AG08396 (cell line): ENCODE measurements at regions not wholly inside any gene's neighbourhood (a gene's known extent, or its start where the extent isn't known, plus 50 kb on each side); places are given as distances from the start of the nearest gene placed in this dataset.
"Not testable (repeated sequence)": the region's sequence is repeated elsewhere in the genome, so short reads cannot be mapped to it uniquely, and the experiment has no call there.

Experiments used
- DNase-seq: peaks from one replicate; pipeline ENCODE4 v3.0.0; 2012; ENCODE audit warnings: low spot score, mixed read lengths

GRCh38 chr4:131644619-131645018 is 1504.5 kb upstream of the PCDH10 start:
- DNase-seq, result peak; percentile 1

GRCh38 chr4:131649227-131649626 is 1499.9 kb upstream of the PCDH10 start:
- no peak for DNase-seq

- DNase-seq, result no peak
Observed at GRCh38 chr4:131650951-131651350, 1498.1 kb upstream of the PCDH10 start.

- not testable (repeated sequence) for DNase-seq
Observed at GRCh38 chr4:131683314-131683713, 1465.8 kb upstream of the PCDH10 start.

GRCh38 chr4:131721883-131722282 is 1427.2 kb upstream of the PCDH10 start:
- DNase-seq, result no peak

- not testable (repeated sequence) for DNase-seq
Observed at GRCh38 chr4:131723069-131723468, 1426.0 kb upstream of the PCDH10 start.

GRCh38 chr4:131724847-131725246 is 1424.2 kb upstream of the PCDH10 start:
- DNase-seq, result not testable (repeated sequence)

GRCh38 chr4:131725521-131725920 is 1423.6 kb upstream of the PCDH10 start:
- DNase-seq, result not testable (repeated sequence)

GRCh38 chr4:131726940-131727339 is 1422.2 kb upstream of the PCDH10 start:
- not testable (repeated sequence) for DNase-seq

- DNase-seq, result not testable (repeated sequence)
Observed at GRCh38 chr4:131727418-131727817, 1421.7 kb upstream of the PCDH10 start.

GRCh38 chr4:131729205-131729604 is 1419.9 kb upstream of the PCDH10 start:
- DNase-seq, result not testable (repeated sequence)

GRCh38 chr4:131729716-131730398 is 1419.2 kb upstream of the PCDH10 start:
- not testable (repeated sequence) for DNase-seq

GRCh38 chr4:131730574-131730973 is 1418.5 kb upstream of the PCDH10 start:
- not testable (repeated sequence) for DNase-seq

- DNase-seq, result not testable (repeated sequence)
Observed at GRCh38 chr4:131732034-131732630, 1417.0 kb upstream of the PCDH10 start.

- not testable (repeated sequence) for DNase-seq
Observed at GRCh38 chr4:131734321-131734720, 1414.8 kb upstream of the PCDH10 start.

GRCh38 chr4:131734851-131735385 is 1414.2 kb upstream of the PCDH10 start:
- not testable (repeated sequence) for DNase-seq

- DNase-seq, result not testable (repeated sequence)
Observed at GRCh38 chr4:131738991-131739390, 1410.1 kb upstream of the PCDH10 start.

- DNase-seq, result not testable (repeated sequence)
Observed at GRCh38 chr4:131741836-131742235, 1407.3 kb upstream of the PCDH10 start.

- DNase-seq, result not testable (repeated sequence)
Observed at GRCh38 chr4:131742536-131743205, 1406.4 kb upstream of the PCDH10 start.

GRCh38 chr4:131743348-131743747 is 1405.7 kb upstream of the PCDH10 start:
- DNase-seq, result not testable (repeated sequence)

- not testable (repeated sequence) for DNase-seq
Observed at GRCh38 chr4:131747203-131747602, 1401.9 kb upstream of the PCDH10 start.

- not testable (repeated sequence) for DNase-seq
Observed at GRCh38 chr4:131749224-131749623, 1399.9 kb upstream of the PCDH10 start.

- not testable (repeated sequence) for DNase-seq
Observed at GRCh38 chr4:131750006-131750405, 1399.1 kb upstream of the PCDH10 start.
